ENCODE measurements at regions not wholly inside any gene's neighbourhood (a gene's known extent, or its start where the extent isn't known, plus 50 kb on each side); places are given as distances from the start of the nearest gene placed in this dataset.

DNA sequence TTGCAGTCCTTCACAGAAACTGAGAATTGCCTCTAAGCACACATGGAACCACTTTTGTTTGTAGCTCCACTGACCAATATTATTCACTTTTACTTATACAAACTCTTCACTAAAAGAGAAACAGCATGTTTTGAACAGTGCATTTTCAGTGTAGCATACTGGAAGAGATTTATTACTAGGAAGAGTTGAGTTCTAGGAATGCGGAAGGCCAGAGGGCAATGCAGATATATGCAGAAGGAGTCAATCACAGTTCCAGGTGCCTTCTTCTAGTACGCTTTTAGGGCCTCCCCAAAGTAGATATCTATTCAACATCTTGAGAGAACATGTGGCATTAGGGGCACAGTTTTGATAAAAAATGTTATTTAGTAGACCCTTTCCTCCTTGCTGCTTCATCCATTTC lies 1654.0 kb upstream of the ZEB2 start:
- no peak for TF ChIP-seq CTCF (IDR thresholded peaks at IDR 0.05)
- TF ChIP-seq POLR2A (IDR thresholded peaks at IDR 0.05) = no peak

Data from uterus (tissue), 2 donors.